GM23248 (cell line): ENCODE measurements at regions not wholly inside any gene's neighbourhood (a gene's known extent, or its start where the extent isn't known, plus 50 kb on each side); places are given as distances from the start of the nearest gene placed in this dataset.

Source experiments
- DNase-seq: peaks from one replicate; pipeline ENCODE4 v3.0.0-alpha.2; 2015
- H2AFZ ChIP-seq: fragments of 200-600 bp; sonication (generic); 2 replicates; pipeline ENCODE4 v1.6.1; 2016; ENCODE audit warnings: antibody characterized with exemption
- H3F3A ChIP-seq: fragments of 200-600 bp; sonication (generic); 2 replicates; pipeline ENCODE4 v1.6.1; 2016; ENCODE audit warnings: mild to moderate bottlenecking, antibody characterized with exemption, mixed run types; ENCODE audit not compliant: insufficient read depth
- H3K27ac ChIP-seq: fragments of 200-600 bp; sonication (generic); 2 replicates; pipeline ENCODE4 v1.5.1; 2016; ENCODE audit warnings: mild to moderate bottlenecking
- H3K27me3 ChIP-seq: fragments of 200-600 bp; sonication (generic); replicated peaks from 2 replicates; pipeline ENCODE4 v1.6.1; 2016; ENCODE audit warnings: mild to moderate bottlenecking; ENCODE audit not compliant: insufficient read depth
- H3K36me3 ChIP-seq: fragments of 200-600 bp; sonication (generic); 2 replicates; pipeline ENCODE4 v1.6.1; 2016; ENCODE audit warnings: low read depth, mild to moderate bottlenecking
- H3K4me1 ChIP-seq: fragments of 200-600 bp; sonication (generic); 2 replicates; pipeline ENCODE4 v1.6.1; 2016; ENCODE audit warnings: mild to moderate bottlenecking; ENCODE audit not compliant: insufficient read depth
- H3K4me2 ChIP-seq: fragments of 200-600 bp; sonication (generic); one replicate; pipeline ENCODE4 v1.6.1; 2016; ENCODE audit warnings: mild to moderate bottlenecking; ENCODE audit not compliant: unreplicated experiment
- H3K4me3 ChIP-seq: fragments of 200-600 bp; sonication (generic); 2 replicates; pipeline ENCODE4 v1.5.1; 2016; ENCODE audit warnings: mild to moderate bottlenecking
- H3K79me2 ChIP-seq: fragments of 200-600 bp; sonication (generic); 2 replicates; pipeline ENCODE4 v1.6.1; 2016; ENCODE audit warnings: mild to moderate bottlenecking; ENCODE audit not compliant: insufficient read depth
- H3K9ac ChIP-seq: fragments of 200-600 bp; sonication (generic); 2 replicates; pipeline ENCODE4 v1.6.1; 2016; ENCODE audit warnings: mild to moderate bottlenecking
- H3K9me2 ChIP-seq: fragments of 200-600 bp; sonication (generic); 2 replicates; pipeline ENCODE4 v1.6.1; 2016; ENCODE audit warnings: mixed run types, mild to moderate bottlenecking, moderate library complexity; ENCODE audit not compliant: insufficient read depth
- H3K9me3 ChIP-seq: fragments of 200-600 bp; sonication (generic); one replicate; pipeline ENCODE4 v1.6.1; 2017; ENCODE audit warnings: low read depth
- H4K20me1 ChIP-seq: fragments of 200-600 bp; sonication (generic); 2 replicates; pipeline ENCODE4 v1.6.0; 2016; ENCODE audit not compliant: insufficient read depth
- EZH2 ChIP-seq: fragments of 200-600 bp; sonication (generic); IDR thresholded peaks from 2 replicates; pipeline ENCODE4 v1.6.1; 2018; ENCODE audit warnings: antibody characterized with exemption, mild to moderate bottlenecking; ENCODE audit not compliant: insufficient read depth, poor library complexity, severe bottlenecking
- EZH2phosphoT487 ChIP-seq: fragments of 200-600 bp; sonication (generic); IDR thresholded peaks from 2 replicates; pipeline ENCODE4 v1.6.1; 2018; ENCODE audit warnings: antibody characterized with exemption, moderate library complexity, mild to moderate bottlenecking, low read depth; ENCODE audit not compliant: insufficient read depth
- WGBS, 2 experiments: methylation state at CpG; one replicate each; pipeline ENCODE4 v1.1.6; 2015 to 2017; ENCODE audit warnings: low lambda C conversion rate in 2 of 2, low coverage in 1 of 2; ENCODE audit errors: missing lambda C conversion rate in 2 of 2; 5-methylcytosine and 5-hydroxymethylcytosine counted together
- in situ Hi-C: fragments of 300-500 bp; cut with MboI; formaldehyde crosslinking; loops from 2 replicates; pipeline ENCODE4 v1.15.0; 2020

- H3K9ac ChIP-seq, result no peak overlapping the region
- H3F3A ChIP-seq, result peaks cover 9% of the 10 kb centered on the region; the same call in 1 of the 2 replicates
- H3K9me3 ChIP-seq, result no peaks in the 10 kb centered on the region
- no peak for TF ChIP-seq EZH2
- no peak for TF ChIP-seq EZH2phosphoT487
- H3K36me3 ChIP-seq, result no peaks in the 10 kb centered on the region
- WGBS, 2 experiments, result 97% methylated on average over 5 of the region's 5 CpGs
- H3K27ac ChIP-seq, result no peak overlapping the region
- no peaks in the 10 kb centered on the region for H3K79me2 ChIP-seq
- H2AFZ ChIP-seq, result no peak overlapping the region
- peaks cover 21% of the 10 kb centered on the region for H3K4me1 ChIP-seq
- in situ Hi-C loops, result no loop called here
- no peak for DNase-seq
- H3K4me2 ChIP-seq, result no peak overlapping the region
- H3K27me3 ChIP-seq, result no peaks in the 10 kb centered on the region
- H4K20me1 ChIP-seq, result no peaks in the 10 kb centered on the region
- no peak overlapping the region for H3K4me3 ChIP-seq
- H3K9me2 ChIP-seq, result no peaks in the 10 kb centered on the region
Observed at GRCh38 chr6:79378957-79379356, 144.5 kb upstream of the HMGN3 start.

GRCh38 chr6:79377888-79378348 lies 143.4 kb upstream of the HMGN3 start:
- H3K4me2 ChIP-seq, result peak overlapping the region; percentile 43
- DNase-seq, result no peak
- no peaks in the 10 kb centered on the region for H3K9me2 ChIP-seq
- 45 to 47% methylated on average over 1 of the region's 1 CpG for WGBS, 2 experiments
- H3K9ac ChIP-seq, result no peak overlapping the region
- H4K20me1 ChIP-seq, result no peaks in the 10 kb centered on the region
- H3K4me3 ChIP-seq, result no peak overlapping the region
- H3K36me3 ChIP-seq, result no peaks in the 10 kb centered on the region
- no peak overlapping the region for H3K27ac ChIP-seq
- H3F3A ChIP-seq, result peaks cover 9% of the 10 kb centered on the region; the same call in 1 of the 2 replicates
- H3K9me3 ChIP-seq, result no peaks in the 10 kb centered on the region
- in situ Hi-C loops, result no loop called here
- no peaks in the 10 kb centered on the region for H3K79me2 ChIP-seq
- no peaks in the 10 kb centered on the region for H3K27me3 ChIP-seq
- peaks cover 21% of the 10 kb centered on the region for H3K4me1 ChIP-seq
- TF ChIP-seq EZH2phosphoT487, result no peak
- TF ChIP-seq EZH2, result no peak
- peak overlapping the region; percentile 30; the same call in 1 of the 2 replicates for H2AFZ ChIP-seq

GRCh38 chr6:79377047-79377446 lies 142.6 kb upstream of the HMGN3 start:
- Histone ChIP-seq H3K27ac (no peak overlapping the region), H3K36me3 (no peaks in the 10 kb centered on the region), H3K79me2 (no peaks in the 10 kb centered on the region), H3F3A (peaks cover 9% of the 10 kb centered on the region; the same call in 1 of the 2 replicates), H3K9me2 (no peaks in the 10 kb centered on the region), H4K20me1 (no peaks in the 10 kb centered on the region), H3K4me2 (peak overlapping the region; percentile 43), H3K4me1 (peaks cover 21% of the 10 kb centered on the region), H2AFZ (no peak overlapping the region), H3K27me3 (no peaks in the 10 kb centered on the region), H3K9ac (no peak overlapping the region), H3K9me3 (no peaks in the 10 kb centered on the region), H3K4me3 (no peak overlapping the region)
- WGBS, 2 experiments, result 0% methylated on average over 1 of the region's 1 CpG
- TF ChIP-seq EZH2phosphoT487 (no peak), EZH2 (no peak)
- DNase-seq, result peak; percentile 52
- in situ Hi-C loops, result no loop called here

- no peaks in the 10 kb centered on the region for H3K9me3 ChIP-seq
- no peak overlapping the region for H3K27ac ChIP-seq
- no peak overlapping the region for H3K4me3 ChIP-seq
- no peak overlapping the region for H2AFZ ChIP-seq
- no peaks in the 10 kb centered on the region for H3K9me2 ChIP-seq
- WGBS, 2 experiments, result 94 to 97% methylated on average over 3 of the region's 3 CpGs
- H3K4me1 ChIP-seq, result peaks cover 21% of the 10 kb centered on the region
- H3K4me2 ChIP-seq, result no peak overlapping the region
- no peak overlapping the region for H3K9ac ChIP-seq
- no peaks in the 10 kb centered on the region for H4K20me1 ChIP-seq
- no peak for DNase-seq
- in situ Hi-C loops, result no loop called here
- no peaks in the 10 kb centered on the region for H3K36me3 ChIP-seq
- peaks cover 9% of the 10 kb centered on the region; the same call in 1 of the 2 replicates for H3F3A ChIP-seq
- no peaks in the 10 kb centered on the region for H3K79me2 ChIP-seq
- H3K27me3 ChIP-seq, result no peaks in the 10 kb centered on the region
- TF ChIP-seq EZH2 (no peak), EZH2phosphoT487 (no peak)
Observed at GRCh38 chr6:79375635-79376337, 141.3 kb upstream of the HMGN3 start.
